ENCODE measurements at regions not wholly inside any gene's neighbourhood (a gene's known extent, or its start where the extent isn't known, plus 50 kb on each side); places are given as distances from the start of the nearest gene placed in this dataset.

DNA sequence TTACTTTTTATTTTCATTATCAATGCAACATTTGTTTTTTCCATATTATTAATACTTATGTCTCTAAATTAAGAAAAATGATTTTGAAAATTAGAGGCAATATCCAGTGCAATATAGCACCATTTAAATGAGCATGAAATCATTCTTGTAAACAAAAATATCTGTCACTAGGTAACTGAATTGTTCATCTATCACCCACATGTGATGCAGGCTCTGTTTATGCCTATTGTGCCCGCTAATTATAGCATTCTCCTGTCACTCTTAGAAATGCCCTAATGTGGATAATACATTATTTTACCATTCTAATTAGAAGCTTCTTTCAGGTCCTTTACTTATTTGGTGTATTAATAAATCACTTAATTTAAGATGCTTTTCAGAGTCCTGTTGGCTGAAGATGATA lies 1332.4 kb downstream of the AACS start:
- H3K79me2 ChIP-seq (ENCODE audit: insufficient read depth, low read depth, low read length) = no peaks in the 10 kb centered on the region
- DNase-seq (ENCODE audit: low spot score) = no peak
- no peak overlapping the region for H3K27ac ChIP-seq (ENCODE audit: low read depth, low read length, poor library complexity, severe bottlenecking)
- H3K4me3 ChIP-seq (ENCODE audit: low read depth, low read length, poor library complexity, severe bottlenecking) = no peak overlapping the region
- H2AFZ ChIP-seq (ENCODE audit: low read length) = no peak overlapping the region
- no peak overlapping the region for H3K4me2 ChIP-seq (ENCODE audit: low read length)
- no peaks in the 10 kb centered on the region for H4K20me1 ChIP-seq (ENCODE audit: insufficient read depth, low read length)
- intact Hi-C loops (cut with micrococcal nuclease; ENCODE audit: unreplicated experiment) = no loop called here
- no TSS peak for BruUV-seq (replicated peaks)
- ChIA-PET CTCF (ENCODE audit: unreplicated experiment) (no interaction called here), POLR2A (no interaction called here)
- no peaks in the 10 kb centered on the region for H3K4me1 ChIP-seq (ENCODE audit: insufficient read depth, low read length, poor library complexity, severe bottlenecking)
- H3K9me2 ChIP-seq (ENCODE audit: insufficient read depth, low read length) = no peaks in the 10 kb centered on the region
- no peaks in the 10 kb centered on the region for H3K36me3 ChIP-seq (ENCODE audit: insufficient read depth, low read length)
- no peaks in the 10 kb centered on the region for H3K9me3 ChIP-seq (ENCODE audit: low read length)
- no peak for TF ChIP-seq EZH2phosphoT487 (IDR thresholded peaks at IDR 0.05; ENCODE audit: borderline replicate concordance, low read depth, low read length)
- TF ChIP-seq, protein P1, sequence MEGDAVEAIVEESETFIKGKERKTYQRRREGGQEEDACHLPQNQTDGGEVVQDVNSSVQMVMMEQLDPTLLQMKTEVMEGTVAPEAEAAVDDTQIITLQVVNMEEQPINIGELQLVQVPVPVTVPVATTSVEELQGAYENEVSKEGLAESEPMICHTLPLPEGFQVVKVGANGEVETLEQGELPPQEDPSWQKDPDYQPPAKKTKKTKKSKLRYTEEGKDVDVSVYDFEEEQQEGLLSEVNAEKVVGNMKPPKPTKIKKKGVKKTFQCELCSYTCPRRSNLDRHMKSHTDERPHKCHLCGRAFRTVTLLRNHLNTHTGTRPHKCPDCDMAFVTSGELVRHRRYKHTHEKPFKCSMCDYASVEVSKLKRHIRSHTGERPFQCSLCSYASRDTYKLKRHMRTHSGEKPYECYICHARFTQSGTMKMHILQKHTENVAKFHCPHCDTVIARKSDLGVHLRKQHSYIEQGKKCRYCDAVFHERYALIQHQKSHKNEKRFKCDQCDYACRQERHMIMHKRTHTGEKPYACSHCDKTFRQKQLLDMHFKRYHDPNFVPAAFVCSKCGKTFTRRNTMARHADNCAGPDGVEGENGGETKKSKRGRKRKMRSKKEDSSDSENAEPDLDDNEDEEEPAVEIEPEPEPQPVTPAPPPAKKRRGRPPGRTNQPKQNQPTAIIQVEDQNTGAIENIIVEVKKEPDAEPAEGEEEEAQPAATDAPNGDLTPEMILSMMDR (conservative IDR thresholded peaks at IDR 0.05; ENCODE audit: low read length) = no peak

DNA sequence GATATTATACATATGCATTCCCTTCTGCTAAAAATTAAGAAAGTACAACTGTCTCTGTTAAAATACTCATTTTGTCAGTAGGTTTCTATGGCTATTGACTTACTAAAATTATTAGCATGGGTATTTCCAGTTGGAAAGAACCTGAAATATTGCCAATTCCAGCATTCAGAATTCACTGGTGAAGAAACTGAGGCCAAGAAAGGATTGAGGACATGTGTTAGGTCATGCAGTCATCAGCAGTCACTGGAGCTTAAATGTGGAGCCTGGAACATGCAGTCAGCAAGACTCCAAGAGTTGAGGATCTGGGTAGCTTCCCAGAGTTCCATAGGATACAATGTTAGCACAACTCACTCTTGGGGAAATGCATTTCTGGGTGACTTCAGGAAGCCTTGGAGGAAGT lies 1335.6 kb downstream of the AACS start:
- H3K27ac ChIP-seq (ENCODE audit: low read depth, low read length, poor library complexity, severe bottlenecking) = no peak overlapping the region
- no peaks in the 10 kb centered on the region for H3K4me1 ChIP-seq (ENCODE audit: insufficient read depth, low read length, poor library complexity, severe bottlenecking)
- no peaks in the 10 kb centered on the region for H4K20me1 ChIP-seq (ENCODE audit: insufficient read depth, low read length)
- H2AFZ ChIP-seq (ENCODE audit: low read length) = no peak overlapping the region
- no TSS peak for BruUV-seq (replicated peaks)
- ChIA-PET CTCF (ENCODE audit: unreplicated experiment) (no interaction called here), POLR2A (no interaction called here)
- H3K79me2 ChIP-seq (ENCODE audit: insufficient read depth, low read depth, low read length) = no peaks in the 10 kb centered on the region
- H3K36me3 ChIP-seq (ENCODE audit: insufficient read depth, low read length) = no peaks in the 10 kb centered on the region
- H3K9me3 ChIP-seq (ENCODE audit: low read length) = no peaks in the 10 kb centered on the region
- intact Hi-C loops (cut with micrococcal nuclease; ENCODE audit: unreplicated experiment) = no loop called here
- no peak overlapping the region for H3K4me2 ChIP-seq (ENCODE audit: low read length)
- H3K4me3 ChIP-seq (ENCODE audit: low read depth, low read length, poor library complexity, severe bottlenecking) = no peak overlapping the region
- TF ChIP-seq, protein P1 (conservative IDR thresholded peaks at IDR 0.05; ENCODE audit: low read length) = no peak
- TF ChIP-seq EZH2phosphoT487 (IDR thresholded peaks at IDR 0.05; ENCODE audit: borderline replicate concordance, low read depth, low read length) = no peak
- no peaks in the 10 kb centered on the region for H3K9me2 ChIP-seq (ENCODE audit: insufficient read depth, low read length)
- no peak for DNase-seq (ENCODE audit: low spot score)

DNA sequence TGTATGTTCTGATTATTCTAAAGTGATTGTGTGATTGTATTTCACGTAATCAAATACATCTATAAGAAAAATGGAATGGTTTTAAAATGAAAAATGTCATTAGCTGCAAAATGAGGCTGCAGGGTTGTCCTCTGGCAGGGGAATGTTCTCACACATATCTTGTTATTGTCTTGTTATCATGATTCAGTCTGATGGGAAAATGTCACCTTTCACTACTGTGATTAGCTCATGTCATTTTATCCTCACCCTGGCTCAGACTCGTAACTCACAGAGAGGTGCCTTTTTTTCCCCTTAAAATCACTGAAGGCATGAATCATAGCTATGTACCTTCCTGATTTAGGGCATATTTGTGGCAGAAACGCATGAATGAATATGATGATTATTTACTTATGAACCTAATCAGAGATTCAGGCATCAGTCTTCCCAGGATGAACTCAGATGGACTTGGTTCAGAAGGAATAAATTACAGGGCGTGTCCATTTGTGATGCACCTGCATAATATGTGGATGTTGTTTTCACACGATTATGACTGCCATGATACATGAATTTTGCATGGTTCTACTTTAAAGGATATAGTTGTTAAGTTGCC lies 1339.2 kb downstream of the AACS start:
- no TSS peak for BruUV-seq (replicated peaks)
- Histone ChIP-seq H3K27ac (ENCODE audit: low read depth, low read length, poor library complexity, severe bottlenecking) (no peak overlapping the region), H2AFZ (ENCODE audit: low read length) (no peak overlapping the region), H3K36me3 (ENCODE audit: insufficient read depth, low read length) (no peaks in the 10 kb centered on the region), H3K9me3 (ENCODE audit: low read length) (no peaks in the 10 kb centered on the region), H3K9me2 (ENCODE audit: insufficient read depth, low read length) (no peaks in the 10 kb centered on the region), H4K20me1 (ENCODE audit: insufficient read depth, low read length) (no peaks in the 10 kb centered on the region), H3K4me3 (ENCODE audit: low read depth, low read length, poor library complexity, severe bottlenecking) (no peak overlapping the region), H3K79me2 (ENCODE audit: insufficient read depth, low read depth, low read length) (no peaks in the 10 kb centered on the region), H3K4me1 (ENCODE audit: insufficient read depth, low read length, poor library complexity, severe bottlenecking) (no peaks in the 10 kb centered on the region), H3K4me2 (ENCODE audit: low read length) (no peak overlapping the region)
- DNase-seq (ENCODE audit: low spot score) = no peak
- TF ChIP-seq EZH2phosphoT487 (IDR thresholded peaks at IDR 0.05; ENCODE audit: borderline replicate concordance, low read depth, low read length) = no peak
- TF ChIP-seq, protein P1 (conservative IDR thresholded peaks at IDR 0.05; ENCODE audit: low read length) = no peak
- ChIA-PET CTCF (ENCODE audit: unreplicated experiment) (no interaction called here), POLR2A (no interaction called here)
- intact Hi-C loops (cut with micrococcal nuclease; ENCODE audit: unreplicated experiment) = no loop called here
